ENCODE measurements at regions not wholly inside any gene's neighbourhood (a gene's known extent, or its start where the extent isn't known, plus 50 kb on each side); places are given as distances from the start of the nearest gene placed in this dataset.

DNA sequence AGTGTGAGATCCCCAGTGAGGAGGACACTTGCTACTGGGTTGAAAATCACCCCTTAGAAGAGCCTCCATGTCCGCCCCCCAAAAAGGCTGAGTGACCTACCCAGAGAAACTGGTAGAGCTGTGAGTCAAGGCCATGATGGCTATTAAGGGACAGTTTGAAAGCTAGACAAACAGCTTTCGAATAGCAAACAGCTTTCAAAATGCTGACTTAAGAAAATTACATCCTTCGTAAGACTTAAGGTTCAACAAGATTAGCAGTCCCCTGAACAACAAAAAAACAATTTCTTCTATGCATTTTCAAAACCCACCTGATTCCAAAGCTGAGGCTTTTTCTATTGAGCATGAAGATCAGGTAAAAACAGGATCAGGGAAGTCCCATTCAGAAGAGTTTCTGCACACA is 269.7 kb upstream of the SOX2 start:
- DNase-seq (ENCODE audit: low read depth) = no peak

DNA sequence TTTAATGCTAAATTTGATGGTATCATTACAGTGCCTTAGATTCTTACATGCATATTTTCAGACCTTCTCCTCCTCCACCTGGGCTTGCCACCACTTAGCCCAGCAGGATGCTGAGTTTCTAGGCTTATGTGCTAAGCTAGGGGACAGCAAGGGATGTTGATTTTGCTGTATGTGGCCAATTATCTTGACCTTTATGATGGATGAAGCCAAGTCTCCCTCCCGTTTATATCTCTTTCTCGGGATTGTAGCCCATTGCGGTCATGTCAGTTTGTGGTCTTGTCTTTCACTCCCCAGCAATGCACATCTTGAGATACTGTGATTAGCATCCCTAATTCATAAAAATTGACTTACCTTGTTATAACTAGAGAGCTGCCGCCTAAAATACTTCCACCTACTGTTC is 278.7 kb upstream of the SOX2 start:
- no peak for DNase-seq (ENCODE audit: low read depth)

DNA sequence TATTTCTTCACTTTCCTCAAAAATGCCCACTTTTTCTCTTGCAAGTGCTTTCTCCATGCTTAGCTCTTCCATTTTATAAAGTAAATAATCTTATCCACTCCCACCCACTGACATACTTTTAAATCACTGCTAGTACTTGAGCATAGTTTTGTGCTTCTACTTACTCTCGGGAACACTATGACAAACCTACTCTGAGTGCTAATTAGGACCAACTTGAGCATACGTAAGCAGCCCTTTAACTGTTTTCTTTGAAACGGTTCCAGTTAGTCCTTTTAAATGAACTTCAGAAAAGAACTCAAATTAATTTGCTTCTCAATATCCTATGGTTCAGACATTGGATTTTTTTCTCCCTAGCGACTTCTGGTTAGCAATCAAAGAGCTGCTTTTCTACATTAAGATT is 280.0 kb upstream of the SOX2 start:
- no peak for DNase-seq (ENCODE audit: low read depth)

GRCh38 chr3:181425074-181425473 is 286.7 kb upstream of the SOX2 start:
- DNase-seq (ENCODE audit: low read depth) = no peak

DNA sequence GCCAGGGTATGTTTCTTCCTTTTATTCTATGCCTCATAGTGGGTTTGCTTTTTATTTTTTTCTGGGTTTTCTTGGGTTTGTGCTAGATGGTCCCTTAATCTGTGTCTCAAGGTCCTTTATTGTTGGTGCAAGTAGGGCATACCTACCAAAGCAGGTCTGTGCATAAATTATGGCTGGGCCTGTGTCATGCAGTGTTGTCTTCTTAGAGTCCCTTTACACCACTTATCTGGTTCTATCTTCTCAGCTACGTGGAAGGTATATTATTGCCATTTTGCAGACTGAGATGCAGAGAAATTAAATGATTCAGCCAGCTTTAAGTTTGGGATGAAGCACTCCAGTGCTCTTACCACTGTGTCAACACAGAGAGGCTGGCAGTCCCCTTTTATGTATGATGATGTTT is 293.5 kb upstream of the SOX2 start:
- no peak for DNase-seq (ENCODE audit: low read depth)

GRCh38 chr3:181417748-181418147 is 294.0 kb upstream of the SOX2 start:
- DNase-seq (ENCODE audit: low read depth) = no peak

- DNase-seq (ENCODE audit: low read depth) = no peak
Measured at GRCh38 chr3:181410870-181411269, 300.9 kb upstream of the SOX2 start.

GRCh38 chr3:181403876-181404660 is 307.7 kb upstream of the SOX2 start:
- no peak for DNase-seq (ENCODE audit: low read depth)

DNA sequence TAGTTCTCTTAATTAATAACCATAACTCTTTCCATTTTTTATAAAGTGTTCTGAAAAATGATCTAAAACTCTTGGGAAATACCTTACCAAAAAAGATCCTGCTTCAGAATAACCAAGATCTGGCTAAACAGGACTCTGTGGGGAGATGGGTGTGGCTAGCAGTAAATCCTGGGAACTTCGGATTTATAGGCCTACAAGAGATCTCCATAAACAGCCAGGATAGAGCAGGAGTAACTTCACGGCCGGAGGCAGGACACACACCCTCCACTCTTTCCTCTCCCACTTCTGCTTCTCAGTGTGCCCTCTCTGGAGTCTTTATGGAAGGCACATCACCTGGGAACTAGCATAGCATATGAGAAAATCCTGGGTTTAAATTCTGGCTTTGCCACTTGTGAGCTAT is 309.4 kb upstream of the SOX2 start:
- DNase-seq (ENCODE audit: low read depth) = no peak

DNA sequence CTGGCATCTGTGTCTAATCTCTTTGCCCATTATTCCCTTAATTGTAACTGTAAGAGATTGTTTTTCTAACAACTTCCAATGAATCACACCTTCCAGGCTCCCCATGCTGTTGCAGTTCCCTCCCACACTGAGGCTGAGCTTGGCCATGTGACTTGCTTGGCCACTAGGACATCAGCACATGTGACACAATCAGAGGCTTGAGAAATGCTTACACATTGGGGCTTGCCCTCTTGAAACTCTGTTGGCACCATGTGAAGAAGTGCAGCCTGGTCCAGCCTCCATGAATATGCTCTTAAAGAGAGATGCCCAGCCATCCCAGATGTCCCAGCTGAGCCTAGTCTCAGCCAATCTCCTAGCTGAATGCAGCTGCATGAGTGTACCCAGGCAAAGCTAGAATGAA is 326.8 kb upstream of the SOX2 start:
- DNase-seq (ENCODE audit: low read depth) = no peak

DNA sequence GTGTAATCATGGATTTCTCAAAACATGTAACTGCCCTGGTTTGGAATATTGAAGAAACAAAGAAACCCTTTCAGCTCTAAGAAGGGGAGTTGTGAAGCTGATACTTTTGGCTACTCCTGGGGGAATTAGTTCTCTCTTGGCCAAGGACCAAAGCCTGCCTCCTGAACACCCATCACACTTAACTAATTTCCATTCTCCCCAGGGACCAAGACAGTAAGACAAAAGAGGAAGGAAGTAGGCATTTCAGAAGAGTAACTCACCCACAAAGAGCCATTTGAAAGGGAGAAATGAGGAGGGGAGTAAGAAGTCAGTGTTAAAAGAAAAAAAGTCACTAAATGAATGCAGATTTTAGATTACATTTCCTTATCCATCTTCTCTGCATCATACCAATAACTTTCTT is 328.0 kb upstream of the SOX2 start:
- DNase-seq (ENCODE audit: low read depth) = no peak

DNA sequence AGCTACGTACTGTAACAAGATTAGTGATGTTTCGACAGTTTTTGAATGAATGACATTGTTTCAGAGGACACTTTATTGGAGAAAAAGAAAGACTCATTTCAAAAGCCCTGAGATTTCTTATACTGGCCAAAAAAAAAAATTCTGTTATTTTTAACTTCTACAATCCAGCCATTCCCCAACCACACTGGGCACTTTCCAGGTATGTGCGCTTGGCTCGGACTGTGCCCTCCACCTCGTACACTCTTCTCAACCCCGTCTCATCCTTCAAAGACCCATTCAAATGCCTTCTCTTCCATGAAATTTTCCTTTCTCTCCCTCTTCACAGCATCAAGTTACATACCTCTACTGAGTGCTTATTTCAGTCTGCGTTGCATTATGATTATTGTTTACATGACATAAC is 328.5 kb upstream of the SOX2 start:
- DNase-seq (ENCODE audit: low read depth) = no peak

GRCh38 chr3:181382656-181383055 is 329.1 kb upstream of the SOX2 start:
- no peak for DNase-seq (ENCODE audit: low read depth)

DNA sequence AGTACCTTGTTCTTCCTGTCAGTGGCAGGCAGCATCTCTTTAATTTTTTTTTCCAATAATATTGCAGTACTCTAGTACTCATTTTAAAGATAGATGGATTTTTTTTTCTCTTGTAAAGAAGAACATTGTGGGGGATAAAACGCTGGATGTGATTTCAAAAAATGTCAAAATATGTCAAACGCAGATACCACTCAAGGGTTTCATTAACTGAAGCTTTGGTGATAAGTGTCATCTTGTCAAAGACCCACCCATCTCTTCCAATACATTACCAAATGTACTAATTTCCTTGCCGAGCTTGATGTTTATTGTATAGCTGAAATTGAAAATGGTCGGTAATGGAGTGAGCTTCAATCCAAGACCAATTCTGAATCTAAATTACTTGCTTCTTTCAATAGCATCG is 332.4 kb upstream of the SOX2 start:
- DNase-seq (ENCODE audit: low read depth) = no peak

- DNase-seq (ENCODE audit: low read depth) = no peak
Measured at GRCh38 chr3:181369637-181370036, 342.1 kb upstream of the SOX2 start.

DNA sequence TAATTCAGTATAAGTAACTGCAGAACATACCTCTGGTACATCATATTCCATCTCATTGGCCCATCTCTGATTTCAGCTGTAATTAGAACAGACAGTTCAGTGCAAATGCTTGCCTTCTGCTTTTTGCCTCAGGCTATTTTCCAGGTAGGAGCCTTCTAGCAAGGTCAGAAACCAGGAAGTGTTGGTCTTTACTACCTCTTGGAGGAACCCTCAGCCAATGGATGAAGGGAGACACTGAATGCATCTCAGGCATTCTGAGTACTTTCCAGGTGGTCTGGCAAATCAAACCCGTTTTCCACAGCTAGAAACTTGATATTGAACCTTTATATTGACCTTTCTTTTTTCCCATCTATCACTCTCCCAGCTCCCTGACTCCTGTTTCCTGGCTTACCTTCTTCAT is 348.5 kb upstream of the SOX2 start:
- DNase-seq (ENCODE audit: low read depth) = no peak

DNA sequence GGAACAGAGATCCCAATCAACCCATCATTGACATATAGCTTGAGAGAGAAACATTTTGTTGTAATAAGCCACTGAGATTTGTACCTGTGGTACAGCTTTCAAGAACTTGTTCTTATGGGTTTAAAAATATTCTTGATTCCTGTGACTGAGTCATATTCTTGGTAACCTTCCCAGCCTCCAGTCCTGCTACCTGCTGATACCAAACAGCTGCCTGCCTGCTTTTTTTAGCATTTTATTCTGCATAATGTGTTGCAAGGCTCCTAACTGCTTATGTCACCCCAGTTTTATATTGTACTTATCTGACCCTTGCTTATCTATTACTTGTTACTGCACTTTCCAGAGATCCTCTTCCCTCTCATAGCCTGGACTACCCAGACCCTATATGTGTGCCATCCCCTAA is 349.3 kb upstream of the SOX2 start:
- no peak for DNase-seq (ENCODE audit: low read depth)

GRCh38 chr3:181358562-181358961 is 353.2 kb upstream of the SOX2 start:
- no peak for DNase-seq (ENCODE audit: low read depth)

GRCh38 chr3:181358060-181358459 is 353.7 kb upstream of the SOX2 start:
- DNase-seq (ENCODE audit: low read depth) = no peak

DNA sequence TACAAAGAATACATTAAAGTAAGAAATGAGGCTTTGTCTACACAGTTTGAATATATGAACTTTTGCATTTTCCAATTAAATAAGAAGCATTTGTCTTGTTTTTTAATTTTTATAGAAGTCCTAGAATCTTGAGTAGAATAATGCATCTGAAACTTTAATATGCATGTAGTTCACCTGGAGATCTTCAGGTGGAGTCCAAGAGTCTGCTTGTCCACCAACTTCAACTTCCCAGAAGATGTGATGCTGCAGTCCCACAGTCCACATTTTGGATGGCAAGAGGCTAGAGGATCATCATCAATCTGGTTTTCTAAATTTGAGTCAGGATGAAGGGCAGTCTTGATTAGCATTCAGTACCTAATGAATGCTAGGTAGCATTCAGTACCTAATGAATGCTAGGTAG is 357.6 kb upstream of the SOX2 start:
- DNase-seq (ENCODE audit: low read depth) = no peak

DNA sequence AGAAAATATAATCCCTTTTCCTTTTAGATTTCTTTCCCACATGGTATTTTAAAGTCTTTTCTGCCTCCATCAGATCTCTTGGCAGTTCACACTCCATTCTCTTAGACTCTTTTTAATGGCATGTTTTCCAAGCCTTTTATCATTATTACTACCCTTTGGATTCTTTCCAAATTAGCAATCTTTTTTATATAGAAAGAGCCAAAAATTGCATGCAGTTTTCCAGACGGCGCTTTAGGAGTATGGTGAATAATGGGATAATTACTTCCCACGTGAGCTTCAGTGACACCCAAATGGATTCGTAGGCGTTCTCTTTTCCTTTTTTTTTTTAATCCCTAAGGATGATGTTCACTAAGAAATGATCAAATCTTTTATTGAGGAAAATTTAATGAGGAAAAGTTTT is 354.8 kb upstream of the DNAJC19 start:
- no peak for DNase-seq (ENCODE audit: low read depth)

GRCh38 chr3:181336597-181336996 is 347.1 kb upstream of the DNAJC19 start:
- DNase-seq (ENCODE audit: low read depth) = no peak

DNA sequence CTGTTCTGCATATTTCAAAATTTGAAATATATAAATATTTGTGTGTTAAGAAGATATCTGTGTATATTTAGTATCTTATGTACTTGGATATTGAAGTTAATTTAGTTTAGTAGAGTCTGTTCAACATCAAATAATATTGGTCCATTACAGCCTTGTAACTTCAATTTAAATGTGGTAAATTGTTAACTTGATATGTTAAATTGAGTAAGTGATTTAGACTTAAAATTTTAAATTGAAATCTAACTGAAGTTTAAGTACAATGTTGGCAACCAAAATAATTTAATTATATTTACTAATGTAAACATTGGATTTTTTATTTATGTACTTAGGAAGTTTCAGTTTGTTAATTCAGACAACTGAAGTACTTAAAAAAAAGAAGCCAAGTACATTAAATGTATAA is 343.9 kb upstream of the DNAJC19 start:
- no peak for DNase-seq (ENCODE audit: low read depth)

DNA sequence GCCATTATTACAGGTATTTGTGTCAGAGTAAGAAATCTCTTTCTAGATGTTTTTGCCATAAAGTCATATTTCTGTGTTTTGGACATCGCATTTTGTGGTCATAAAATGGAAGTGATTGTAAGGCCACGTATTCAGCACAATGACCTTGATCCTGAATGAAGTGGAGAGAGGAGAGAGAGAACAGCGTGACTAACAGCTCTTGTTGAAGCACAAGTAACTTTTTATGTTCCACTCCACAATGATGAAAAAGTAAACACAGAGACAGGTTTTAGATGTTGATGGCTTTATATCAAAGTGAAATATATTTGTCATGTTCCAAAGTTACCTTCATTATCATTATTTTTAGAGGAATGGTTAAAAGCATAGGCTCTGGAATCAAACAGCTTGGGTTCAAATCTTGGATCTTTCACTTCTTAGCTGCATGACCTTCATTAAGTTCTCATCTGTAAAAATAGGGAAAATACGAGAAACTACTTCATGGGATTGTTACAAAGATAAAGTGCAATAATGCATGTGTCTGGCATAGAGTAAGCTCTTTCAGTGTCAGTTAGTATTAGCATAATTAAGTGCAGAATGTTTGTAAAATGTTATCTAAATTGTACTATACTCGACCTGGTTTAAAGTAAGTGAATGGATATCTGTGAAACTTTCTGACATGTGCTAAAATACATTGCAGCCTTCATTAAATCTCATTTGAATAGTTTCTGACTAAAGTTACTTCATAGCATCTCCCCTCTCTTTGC is 341.5 kb upstream of the DNAJC19 start:
- no peak for DNase-seq (ENCODE audit: low read depth)
